ENCODE measurements at regions not wholly inside any gene's neighbourhood (a gene's known extent, or its start where the extent isn't known, plus 50 kb on each side); places are given as distances from the start of the nearest gene placed in this dataset.

- TF ChIP-seq CTCF (IDR thresholded peaks at IDR 0.05) (no peak), POLR2A (IDR thresholded peaks at IDR 0.05) (no peak), EP300 (IDR thresholded peaks at IDR 0.05) (no peak), POLR2AphosphoS5 (IDR thresholded peaks at IDR 0.05) (no peak)
Measured at GRCh38 chr13:37429976-37430375, 168.6 kb downstream of the POSTN start.
